ENCODE measurements at regions not wholly inside any gene's neighbourhood (a gene's known extent, or its start where the extent isn't known, plus 50 kb on each side); places are given as distances from the start of the nearest gene placed in this dataset.

GRCh38 chr1:67500413-67500959 lies 70.3 kb upstream of the SERBP1 start:
- TF ChIP-seq CTCF (IDR thresholded peaks at IDR 0.05) (peak; percentile 94 to 98 (median 98)), EP300 (IDR thresholded peaks at IDR 0.05; ENCODE audit: low read depth) (no peak), POLR2AphosphoS5 (IDR thresholded peaks at IDR 0.05) (no peak)

Data from transverse colon (tissue), 4 donors.